Type B pancreatic cell (in vitro differentiated cells): ENCODE measurements at regions not wholly inside any gene's neighbourhood (a gene's known extent, or its start where the extent isn't known, plus 50 kb on each side); places are given as distances from the start of the nearest gene placed in this dataset.

Experiments
- DNase-seq: peaks from one replicate; pipeline ENCODE4 v3.0.0; 2021; ENCODE audit warnings: mixed read lengths; ENCODE audit not compliant: unreplicated experiment; ENCODE audit errors: extremely low spot score
- H3K27ac Mint-ChIP-seq: 2 replicates; pipeline ENCODE4 v1.8.0; 2021; ENCODE audit warnings: mild to moderate bottlenecking, mixed read lengths
- H3K27me3 Mint-ChIP-seq: 2 replicates; pipeline ENCODE4 v1.8.0; 2021; ENCODE audit warnings: mixed read lengths
- H3K36me3 Mint-ChIP-seq: 2 replicates; pipeline ENCODE4 v1.8.0; 2021; ENCODE audit warnings: mixed read lengths
- H3K4me1 Mint-ChIP-seq: one replicate; pipeline ENCODE4 v1.8.0; 2021; ENCODE audit warnings: mixed read lengths; ENCODE audit not compliant: unreplicated experiment
- H3K4me3 Mint-ChIP-seq: 2 replicates; pipeline ENCODE4 v1.8.0; 2021; ENCODE audit warnings: mild to moderate bottlenecking, mixed read lengths
- H3K9me3 Mint-ChIP-seq: 2 replicates; pipeline ENCODE4 v1.8.0; 2021; ENCODE audit warnings: mixed read lengths
- CTCF ChIP-seq: fragments of 200-600 bp; sonication (generic); conservative IDR thresholded peaks from 2 replicates; pipeline ENCODE4 v1.5.0; 2021; ENCODE audit warnings: antibody characterized with exemption, mild to moderate bottlenecking

- Mint-ChIP-seq H3K4me3 (no peak overlapping the region), H3K27me3 (peaks cover 23% of the 10 kb centered on the region), H3K9me3 (no peaks in the 10 kb centered on the region), H3K4me1 (peaks cover 25% of the 10 kb centered on the region), H3K27ac (no peak overlapping the region), H3K36me3 (no peaks in the 10 kb centered on the region)
- no peak for DNase-seq
- TF ChIP-seq CTCF: no peak
Measured at GRCh38 chr14:22469538-22470303, 119.3 kb downstream of the DAD1 start.

GRCh38 chr14:22468830-22469229 lies 120.2 kb downstream of the DAD1 start:
- peaks cover 24% of the 10 kb centered on the region for H3K4me1 Mint-ChIP-seq
- H3K36me3 Mint-ChIP-seq: no peaks in the 10 kb centered on the region
- no peak for DNase-seq
- H3K4me3 Mint-ChIP-seq: no peak overlapping the region
- peaks cover 20% of the 10 kb centered on the region for H3K27me3 Mint-ChIP-seq
- no peaks in the 10 kb centered on the region for H3K9me3 Mint-ChIP-seq
- H3K27ac Mint-ChIP-seq: no peak overlapping the region
- no peak for TF ChIP-seq CTCF

DNA sequence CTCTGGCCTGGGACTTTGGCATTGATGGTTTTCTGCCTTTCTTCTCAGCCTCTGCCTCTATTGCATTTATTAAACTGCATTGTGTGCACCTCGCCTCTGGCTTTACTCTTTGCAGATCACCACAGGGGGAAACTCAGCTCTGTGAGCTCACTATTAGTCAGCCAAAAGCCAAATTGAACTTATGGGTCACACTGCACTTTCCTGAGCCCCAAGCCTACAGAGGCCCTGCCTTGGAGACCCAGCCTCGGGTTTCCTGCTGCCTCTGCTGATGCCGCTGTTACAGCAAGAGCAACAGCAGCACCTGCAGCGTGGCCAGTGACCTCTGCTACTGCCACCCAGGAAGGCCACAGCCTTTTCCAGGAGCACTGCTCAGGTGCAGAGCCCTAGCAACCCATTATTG lies 122.5 kb downstream of the DAD1 start:
- Mint-ChIP-seq H3K9me3 (no peaks in the 10 kb centered on the region), H3K27ac (no peak overlapping the region), H3K27me3 (peaks cover 18% of the 10 kb centered on the region), H3K4me1 (peaks cover 19% of the 10 kb centered on the region), H3K36me3 (peaks cover 4% of the 10 kb centered on the region), H3K4me3 (no peak overlapping the region)
- no peak for TF ChIP-seq CTCF
- no peak for DNase-seq

GRCh38 chr14:22465201-22465840 lies 123.7 kb downstream of the DAD1 start:
- Mint-ChIP-seq H3K27ac (no peak overlapping the region), H3K36me3 (peaks cover 4% of the 10 kb centered on the region), H3K27me3 (peaks cover 14% of the 10 kb centered on the region), H3K9me3 (no peaks in the 10 kb centered on the region), H3K4me1 (peaks cover 13% of the 10 kb centered on the region), H3K4me3 (no peak overlapping the region)
- TF ChIP-seq CTCF: no peak
- DNase-seq: no peak

DNA sequence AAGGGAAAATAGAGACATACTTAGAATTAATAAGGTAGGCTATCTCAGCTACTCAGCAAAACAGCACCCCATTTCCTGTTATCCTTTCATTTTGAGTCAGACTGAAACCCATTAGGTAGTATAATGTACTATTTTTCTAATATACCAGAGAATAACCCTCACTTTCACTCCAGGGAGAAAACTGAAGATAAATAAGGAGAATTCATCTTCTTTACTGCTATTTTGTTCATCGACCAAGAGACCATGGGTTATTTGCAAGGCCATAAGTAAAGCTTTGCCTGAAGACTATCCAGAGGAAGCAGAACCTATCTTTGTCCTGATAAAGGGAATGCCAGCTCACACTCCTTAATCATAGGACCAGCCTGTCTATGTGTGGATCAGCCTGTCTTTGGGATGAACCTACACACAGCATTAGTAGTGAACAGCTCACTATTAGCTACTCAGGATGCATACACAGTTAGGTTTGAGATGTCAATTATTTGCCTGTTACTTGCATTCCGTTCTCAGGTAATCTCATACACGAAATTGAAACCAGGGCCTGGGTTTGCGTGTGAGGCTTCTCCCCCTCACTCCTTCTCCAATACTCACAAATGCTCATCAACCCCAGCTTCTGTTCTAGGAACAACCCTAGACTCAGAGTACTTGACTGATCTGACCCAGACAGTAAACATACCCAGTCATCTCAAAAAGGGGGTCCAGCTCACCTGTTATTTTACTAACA lies 124.4 kb downstream of the DAD1 start:
- Mint-ChIP-seq H3K4me3 (no peak overlapping the region), H3K9me3 (no peaks in the 10 kb centered on the region), H3K27ac (no peak overlapping the region), H3K36me3 (peaks cover 4% of the 10 kb centered on the region), H3K4me1 (peaks cover 10% of the 10 kb centered on the region), H3K27me3 (peaks cover 13% of the 10 kb centered on the region)
- no peak for DNase-seq
- no peak for TF ChIP-seq CTCF
